CD4-positive, alpha-beta T cell (primary cell): ENCODE measurements at regions not wholly inside any gene's neighbourhood (a gene's known extent, or its start where the extent isn't known, plus 50 kb on each side); places are given as distances from the start of the nearest gene placed in this dataset.

Source experiments
- ATAC-seq: fragments of 200-7000 bp; cut with Tn5 transposase; one replicate; pipeline ENCODE4 v1.10.0; 2022; ENCODE audit warnings: mild to moderate bottlenecking; ENCODE audit not compliant: poor library complexity
- CTCF ChIA-PET: fragments of 350-600 bp; sonication (Branson Sonifier 250); formaldehyde crosslinking; loops from one replicate; lab custom pipeline; 2021; ENCODE audit warnings: antibody characterized with exemption, inconsistent platforms; lab: Charles Lee
- POLR2A ChIA-PET: fragments of 350-600 bp; sonication (Branson Sonifier 250); formaldehyde crosslinking; loops from one replicate; lab custom pipeline; 2021; ENCODE audit warnings: antibody characterized with exemption, inconsistent platforms; lab: Charles Lee
- DNase-seq, 14 experiments: peaks; one replicate each; pipeline ENCODE4 v3.0.0-alpha.2; 2013 to 2020; ENCODE audit warnings: mixed read lengths in 2 of 14
- H3K27ac ChIP-seq, 2 donors: one replicate each; pipeline versions ENCODE4 v1.5.1 to v1.7.0; 2013; ENCODE audit warnings: low read length in 2 of 2, low read depth in 1 of 2, mild to moderate bottlenecking in 1 of 2
- H3K27me3 ChIP-seq, 2 experiments: 1 replicate in 1 of 2; 2 replicates in 1 of 2; pipeline versions ENCODE4 v1.6.1 to v1.7.0; 2013; ENCODE audit warnings: low read length in 2 of 2, control low read depth in 1 of 2, mild to moderate bottlenecking in 1 of 2, moderate library complexity in 1 of 2; ENCODE audit not compliant: insufficient read depth in 2 of 2, control insufficient read depth in 1 of 2
- H3K36me3 ChIP-seq: one replicate; pipeline ENCODE4 v1.6.1; 2013; ENCODE audit warnings: low read length, control low read depth; ENCODE audit not compliant: insufficient read depth
- H3K4me1 ChIP-seq: one replicate; pipeline ENCODE4 v1.6.1; 2013; ENCODE audit warnings: low read length, control low read depth; ENCODE audit not compliant: insufficient read depth
- H3K4me3 ChIP-seq: one replicate; pipeline ENCODE4 v1.5.1; 2013; ENCODE audit warnings: mild to moderate bottlenecking, low read length, moderate library complexity
- H3K9me3 ChIP-seq, 2 experiments: 1 replicate in 1 of 2; 2 replicates in 1 of 2; pipeline versions ENCODE4 v1.6.1 to v1.7.0; 2013; ENCODE audit warnings: low read length in 2 of 2, mild to moderate bottlenecking in 2 of 2, control low read depth in 1 of 2, moderate library complexity in 1 of 2; ENCODE audit not compliant: control insufficient read depth in 1 of 2, insufficient read depth in 1 of 2
- H3K27ac Mint-ChIP-seq: one replicate; pipeline ENCODE4 v1.8.0; 2020; ENCODE audit warnings: mixed read lengths
- H3K27me3 Mint-ChIP-seq: one replicate; pipeline ENCODE4 v1.8.0; 2021; ENCODE audit warnings: mixed read lengths
- H3K36me3 Mint-ChIP-seq: one replicate; pipeline ENCODE4 v1.8.0; 2021; ENCODE audit warnings: low read depth, mixed read lengths
- H3K4me1 Mint-ChIP-seq: one replicate; pipeline ENCODE4 v1.8.0; 2021; ENCODE audit warnings: low read depth, mixed read lengths
- H3K4me3 Mint-ChIP-seq: one replicate; pipeline ENCODE4 v1.8.0; 2020; ENCODE audit warnings: mild to moderate bottlenecking, mixed read lengths
- H3K9me3 Mint-ChIP-seq: one replicate; pipeline ENCODE4 v1.8.0; 2020; ENCODE audit warnings: mixed read lengths
- intact Hi-C, 2 experiments: fragments of 100-400 bp; cut with DNase I in 1 of 2; cut with micrococcal nuclease in 1 of 2; formaldehyde crosslinking; loops; one replicate each; pipeline versions ENCODE4 v1.15.1 to v1.9.0; 2023 to 2025; cut with DNase I, micrococcal nuclease
- TF ChIP-seq, protein P1 (sequence below): fragments of 200-600 bp; IDR thresholded peaks from one replicate; pipeline ENCODE4 v1.8.0; 2022; ENCODE audit warnings: antibody characterized with exemption, mild to moderate bottlenecking

DNA sequence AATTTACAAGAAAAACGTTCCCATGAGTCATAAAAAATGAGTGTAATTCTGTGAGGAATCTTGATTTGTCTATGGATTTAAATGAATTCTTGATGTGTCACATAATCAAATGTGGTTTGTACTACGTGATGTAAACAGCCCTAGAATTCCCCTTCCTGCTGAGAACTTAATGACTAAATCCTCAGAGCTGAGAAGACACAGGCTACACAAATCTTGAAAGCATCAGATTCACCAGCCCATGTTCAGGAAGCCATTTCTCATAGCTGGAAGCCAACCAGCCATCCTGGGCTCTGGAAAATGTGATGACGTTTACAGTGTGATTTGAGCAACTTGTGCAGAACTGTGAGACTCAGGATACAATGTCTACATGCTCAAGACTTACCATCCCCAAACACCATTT, 193.7 kb upstream of the MME start:
- intact Hi-C loops, result no loop called here
- POLR2A ChIA-PET, result no interaction called here
- H3K27me3 Mint-ChIP-seq, result no peaks in the 10 kb centered on the region

DNA sequence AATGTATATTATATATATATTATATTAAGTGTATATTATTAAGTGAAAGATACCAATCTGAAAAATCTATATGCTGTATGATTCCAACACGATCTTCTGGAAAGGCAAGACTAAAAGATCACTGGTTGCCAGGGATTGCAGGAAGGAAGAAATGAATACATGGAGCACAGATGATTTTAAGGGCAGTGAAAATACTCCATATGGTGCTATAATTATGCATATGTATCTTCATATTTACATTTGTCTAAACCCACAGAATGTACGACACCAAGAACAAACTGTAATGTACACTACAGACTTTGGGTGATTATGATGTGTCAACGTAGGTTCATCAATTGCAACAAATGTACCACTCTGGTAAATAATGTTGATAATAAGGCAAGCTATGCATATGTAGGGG, 194.7 kb upstream of the MME start:
- H3K4me3 ChIP-seq, result no peak overlapping the region
- peaks cover 0 to 10% of the 10 kb centered on the region in 2 experiments for H3K9me3 ChIP-seq
- no peaks in the 10 kb centered on the region for H3K36me3 ChIP-seq
- H3K27me3 ChIP-seq, result no peaks in the 10 kb centered on the region
- intact Hi-C loops, result no loop called here
- no peak for ATAC-seq
- Mint-ChIP-seq H3K9me3 (peaks cover 3% of the 10 kb centered on the region), H3K27me3 (no peaks in the 10 kb centered on the region), H3K27ac (no peak overlapping the region), H3K4me1 (no peaks in the 10 kb centered on the region), H3K36me3 (no peaks in the 10 kb centered on the region), H3K4me3 (no peak overlapping the region)
- ChIA-PET POLR2A (no interaction called here), CTCF (no interaction called here)
- H3K4me1 ChIP-seq, result no peaks in the 10 kb centered on the region
- TF ChIP-seq, protein P1, sequence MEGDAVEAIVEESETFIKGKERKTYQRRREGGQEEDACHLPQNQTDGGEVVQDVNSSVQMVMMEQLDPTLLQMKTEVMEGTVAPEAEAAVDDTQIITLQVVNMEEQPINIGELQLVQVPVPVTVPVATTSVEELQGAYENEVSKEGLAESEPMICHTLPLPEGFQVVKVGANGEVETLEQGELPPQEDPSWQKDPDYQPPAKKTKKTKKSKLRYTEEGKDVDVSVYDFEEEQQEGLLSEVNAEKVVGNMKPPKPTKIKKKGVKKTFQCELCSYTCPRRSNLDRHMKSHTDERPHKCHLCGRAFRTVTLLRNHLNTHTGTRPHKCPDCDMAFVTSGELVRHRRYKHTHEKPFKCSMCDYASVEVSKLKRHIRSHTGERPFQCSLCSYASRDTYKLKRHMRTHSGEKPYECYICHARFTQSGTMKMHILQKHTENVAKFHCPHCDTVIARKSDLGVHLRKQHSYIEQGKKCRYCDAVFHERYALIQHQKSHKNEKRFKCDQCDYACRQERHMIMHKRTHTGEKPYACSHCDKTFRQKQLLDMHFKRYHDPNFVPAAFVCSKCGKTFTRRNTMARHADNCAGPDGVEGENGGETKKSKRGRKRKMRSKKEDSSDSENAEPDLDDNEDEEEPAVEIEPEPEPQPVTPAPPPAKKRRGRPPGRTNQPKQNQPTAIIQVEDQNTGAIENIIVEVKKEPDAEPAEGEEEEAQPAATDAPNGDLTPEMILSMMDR, result no peak
- DNase-seq, result no peak
- no peak overlapping the region for H3K27ac ChIP-seq

More for the DNA sequence above, 193.7 kb upstream of the MME start:
- Mint-ChIP-seq H3K27ac (no peak overlapping the region), H3K4me3 (no peak overlapping the region), H3K36me3 (no peaks in the 10 kb centered on the region), H3K4me1 (no peaks in the 10 kb centered on the region), H3K9me3 (peaks cover 2% of the 10 kb centered on the region)
- DNase-seq (no peak), ATAC-seq (no peak)
- Histone ChIP-seq H3K27ac (no peak overlapping the region), H3K27me3 (no peaks in the 10 kb centered on the region), H3K4me3 (no peak overlapping the region), H3K9me3 (peaks cover 0 to 10% of the 10 kb centered on the region in 2 experiments), H3K36me3 (no peaks in the 10 kb centered on the region), H3K4me1 (no peaks in the 10 kb centered on the region)
- TF ChIP-seq, protein P1, result no peak
- CTCF ChIA-PET, result no interaction called here

DNA sequence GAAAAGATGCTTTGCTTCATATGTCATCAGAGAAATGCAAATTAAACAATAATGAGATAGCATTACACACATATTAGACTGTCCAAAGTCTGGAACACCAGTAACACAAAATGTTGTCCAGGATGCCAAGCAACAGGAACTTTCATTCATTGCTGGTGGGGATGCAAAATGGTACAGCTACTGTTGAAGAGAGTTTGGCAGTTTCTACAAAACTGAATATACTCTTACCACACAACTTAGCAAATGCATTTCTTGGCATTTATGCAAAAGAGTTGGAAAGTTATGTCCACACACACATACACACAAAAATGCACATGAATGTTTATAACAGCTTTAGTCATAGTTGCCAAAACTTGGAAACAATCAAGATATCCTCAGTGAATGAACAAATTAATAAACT, 195.2 kb upstream of the MME start:
- no peaks in the 10 kb centered on the region for H3K36me3 Mint-ChIP-seq
- H3K36me3 ChIP-seq, result no peaks in the 10 kb centered on the region
- H3K27ac Mint-ChIP-seq, result no peak overlapping the region
- ChIA-PET CTCF (no interaction called here), POLR2A (no interaction called here)
- DNase-seq (no peak), ATAC-seq (no peak)
- H3K27ac ChIP-seq, result no peak overlapping the region
- H3K27me3 ChIP-seq, result no peaks in the 10 kb centered on the region
- TF ChIP-seq, protein P1, result no peak
- no peak overlapping the region for H3K4me3 ChIP-seq
- H3K4me3 Mint-ChIP-seq, result no peak overlapping the region
- intact Hi-C loops, result no loop called here
- H3K9me3 Mint-ChIP-seq, result peaks cover 3% of the 10 kb centered on the region
- H3K4me1 ChIP-seq, result no peaks in the 10 kb centered on the region
- no peaks in the 10 kb centered on the region for H3K27me3 Mint-ChIP-seq
- H3K9me3 ChIP-seq, result peaks cover 0 to 10% of the 10 kb centered on the region in 2 experiments
- no peaks in the 10 kb centered on the region for H3K4me1 Mint-ChIP-seq
